GM23248 (cell line): ENCODE measurements at regions not wholly inside any gene's neighbourhood (a gene's known extent, or its start where the extent isn't known, plus 50 kb on each side); places are given as distances from the start of the nearest gene placed in this dataset.

Experiments
- DNase-seq: peaks from one replicate; pipeline ENCODE4 v3.0.0-alpha.2; 2015
- H2AFZ ChIP-seq: fragments of 200-600 bp; sonication (generic); 2 replicates; pipeline ENCODE4 v1.6.1; 2016; ENCODE audit warnings: antibody characterized with exemption
- H3F3A ChIP-seq: fragments of 200-600 bp; sonication (generic); 2 replicates; pipeline ENCODE4 v1.6.1; 2016; ENCODE audit warnings: mild to moderate bottlenecking, antibody characterized with exemption, mixed run types; ENCODE audit not compliant: insufficient read depth
- H3K27ac ChIP-seq: fragments of 200-600 bp; sonication (generic); 2 replicates; pipeline ENCODE4 v1.5.1; 2016; ENCODE audit warnings: mild to moderate bottlenecking
- H3K27me3 ChIP-seq: fragments of 200-600 bp; sonication (generic); replicated peaks from 2 replicates; pipeline ENCODE4 v1.6.1; 2016; ENCODE audit warnings: mild to moderate bottlenecking; ENCODE audit not compliant: insufficient read depth
- H3K36me3 ChIP-seq: fragments of 200-600 bp; sonication (generic); 2 replicates; pipeline ENCODE4 v1.6.1; 2016; ENCODE audit warnings: low read depth, mild to moderate bottlenecking
- H3K4me1 ChIP-seq: fragments of 200-600 bp; sonication (generic); 2 replicates; pipeline ENCODE4 v1.6.1; 2016; ENCODE audit warnings: mild to moderate bottlenecking; ENCODE audit not compliant: insufficient read depth
- H3K4me2 ChIP-seq: fragments of 200-600 bp; sonication (generic); one replicate; pipeline ENCODE4 v1.6.1; 2016; ENCODE audit warnings: mild to moderate bottlenecking; ENCODE audit not compliant: unreplicated experiment
- H3K4me3 ChIP-seq: fragments of 200-600 bp; sonication (generic); 2 replicates; pipeline ENCODE4 v1.5.1; 2016; ENCODE audit warnings: mild to moderate bottlenecking
- H3K79me2 ChIP-seq: fragments of 200-600 bp; sonication (generic); 2 replicates; pipeline ENCODE4 v1.6.1; 2016; ENCODE audit warnings: mild to moderate bottlenecking; ENCODE audit not compliant: insufficient read depth
- H3K9ac ChIP-seq: fragments of 200-600 bp; sonication (generic); 2 replicates; pipeline ENCODE4 v1.6.1; 2016; ENCODE audit warnings: mild to moderate bottlenecking
- H3K9me2 ChIP-seq: fragments of 200-600 bp; sonication (generic); 2 replicates; pipeline ENCODE4 v1.6.1; 2016; ENCODE audit warnings: mixed run types, mild to moderate bottlenecking, moderate library complexity; ENCODE audit not compliant: insufficient read depth
- H3K9me3 ChIP-seq: fragments of 200-600 bp; sonication (generic); one replicate; pipeline ENCODE4 v1.6.1; 2017; ENCODE audit warnings: low read depth
- H4K20me1 ChIP-seq: fragments of 200-600 bp; sonication (generic); 2 replicates; pipeline ENCODE4 v1.6.0; 2016; ENCODE audit not compliant: insufficient read depth
- EZH2 ChIP-seq: fragments of 200-600 bp; sonication (generic); IDR thresholded peaks from 2 replicates; pipeline ENCODE4 v1.6.1; 2018; ENCODE audit warnings: antibody characterized with exemption, mild to moderate bottlenecking; ENCODE audit not compliant: insufficient read depth, poor library complexity, severe bottlenecking
- EZH2phosphoT487 ChIP-seq: fragments of 200-600 bp; sonication (generic); IDR thresholded peaks from 2 replicates; pipeline ENCODE4 v1.6.1; 2018; ENCODE audit warnings: antibody characterized with exemption, moderate library complexity, mild to moderate bottlenecking, low read depth; ENCODE audit not compliant: insufficient read depth
- WGBS, 2 experiments: methylation state at CpG; one replicate each; pipeline ENCODE4 v1.1.6; 2015 to 2017; ENCODE audit warnings: low lambda C conversion rate in 2 of 2, low coverage in 1 of 2; ENCODE audit errors: missing lambda C conversion rate in 2 of 2; 5-methylcytosine and 5-hydroxymethylcytosine counted together
- in situ Hi-C: fragments of 300-500 bp; cut with MboI; formaldehyde crosslinking; loops from 2 replicates; pipeline ENCODE4 v1.15.0; 2020

DNA sequence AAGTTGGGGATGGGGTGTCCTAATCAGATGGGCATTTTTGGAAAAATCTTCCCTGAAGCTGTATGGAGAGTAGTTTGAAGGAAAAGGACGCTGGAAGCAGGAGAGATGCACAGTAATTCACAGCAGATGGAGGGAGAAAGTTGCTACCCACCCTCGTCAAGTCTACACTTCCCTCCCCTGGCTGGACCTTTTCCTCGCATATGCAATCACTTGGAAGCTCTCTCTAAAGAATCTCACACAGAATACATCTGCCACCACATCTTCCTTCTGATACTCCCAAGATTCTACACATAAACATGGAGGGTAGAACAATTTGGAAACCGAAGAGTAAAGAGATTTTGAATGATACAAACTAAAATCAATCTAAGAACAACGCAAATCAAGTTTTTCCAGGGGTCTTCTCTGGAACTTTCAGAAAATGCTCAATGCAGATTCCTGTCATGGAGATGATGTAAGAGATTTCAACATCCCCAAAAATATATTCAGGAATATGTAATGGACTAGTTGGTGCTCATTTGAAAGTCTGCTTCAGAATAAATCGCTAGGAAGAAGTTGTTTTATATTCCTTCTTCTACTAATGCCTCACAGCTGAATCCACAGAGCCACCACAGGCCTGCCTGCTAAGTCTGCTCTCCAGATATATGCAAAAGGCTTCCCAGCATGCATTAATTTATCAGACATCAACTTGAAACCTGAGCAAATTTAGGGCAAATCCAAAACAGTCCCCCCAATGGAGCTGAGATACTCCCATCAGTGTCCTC is 291.5 kb downstream of the LRATD1 start:
- 2 to 6% methylated on average over 6 of the region's 6 CpGs for WGBS, 2 experiments
- Histone ChIP-seq H3F3A (no peaks in the 10 kb centered on the region), H3K27me3 (no peaks in the 10 kb centered on the region), H3K27ac (no peak overlapping the region), H2AFZ (no peak overlapping the region), H3K9ac (no peak overlapping the region), H3K79me2 (no peaks in the 10 kb centered on the region), H3K4me1 (no peaks in the 10 kb centered on the region), H3K4me2 (no peak overlapping the region), H3K9me3 (no peaks in the 10 kb centered on the region), H3K4me3 (no peak overlapping the region), H3K9me2 (no peaks in the 10 kb centered on the region), H4K20me1 (no peaks in the 10 kb centered on the region), H3K36me3 (no peaks in the 10 kb centered on the region)
- TF ChIP-seq EZH2phosphoT487 = no peak
- no peak for TF ChIP-seq EZH2
- in situ Hi-C loops = no loop called here
- no peak for DNase-seq

- Histone ChIP-seq H3K4me3 (no peak overlapping the region), H3K9me2 (no peaks in the 10 kb centered on the region), H3K36me3 (no peaks in the 10 kb centered on the region), H3K4me2 (no peak overlapping the region), H3K4me1 (no peaks in the 10 kb centered on the region), H4K20me1 (no peaks in the 10 kb centered on the region), H3K27ac (no peak overlapping the region), H3F3A (no peaks in the 10 kb centered on the region), H3K27me3 (no peaks in the 10 kb centered on the region), H3K9ac (no peak overlapping the region), H3K79me2 (no peaks in the 10 kb centered on the region), H2AFZ (no peak overlapping the region), H3K9me3 (no peaks in the 10 kb centered on the region)
- no peak for DNase-seq
- TF ChIP-seq EZH2 (no peak), EZH2phosphoT487 (no peak)
- 35 to 38% methylated on average over 3 of the region's 3 CpGs for WGBS, 2 experiments
- in situ Hi-C loops = no loop called here
Measured at GRCh38 chr2:14925471-14925870, 293.0 kb downstream of the LRATD1 start.

- H3K4me2 ChIP-seq = no peak overlapping the region
- no peaks in the 10 kb centered on the region for H3K9me3 ChIP-seq
- H4K20me1 ChIP-seq = no peaks in the 10 kb centered on the region
- TF ChIP-seq EZH2 = no peak
- TF ChIP-seq EZH2phosphoT487 = no peak
- no peaks in the 10 kb centered on the region for H3K9me2 ChIP-seq
- DNase-seq = no peak
- no peaks in the 10 kb centered on the region for H3K79me2 ChIP-seq
- H3K36me3 ChIP-seq = no peaks in the 10 kb centered on the region
- H3K4me1 ChIP-seq = no peaks in the 10 kb centered on the region
- no peak overlapping the region for H3K9ac ChIP-seq
- no peak overlapping the region for H3K4me3 ChIP-seq
- no peaks in the 10 kb centered on the region for H3F3A ChIP-seq
- in situ Hi-C loops = no loop called here
- H3K27me3 ChIP-seq = no peaks in the 10 kb centered on the region
- no peak overlapping the region for H2AFZ ChIP-seq
- 29 to 34% methylated on average over 5 of the region's 5 CpGs for WGBS, 2 experiments
- no peak overlapping the region for H3K27ac ChIP-seq
Measured at GRCh38 chr2:14927021-14927564, 294.6 kb downstream of the LRATD1 start.

- Histone ChIP-seq H3K4me1 (no peaks in the 10 kb centered on the region), H3K9ac (no peak overlapping the region), H3K79me2 (no peaks in the 10 kb centered on the region), H3K4me3 (no peak overlapping the region), H2AFZ (no peak overlapping the region), H3K9me2 (no peaks in the 10 kb centered on the region), H3K27me3 (no peaks in the 10 kb centered on the region), H3F3A (no peaks in the 10 kb centered on the region), H4K20me1 (no peaks in the 10 kb centered on the region), H3K36me3 (no peaks in the 10 kb centered on the region), H3K4me2 (no peak overlapping the region), H3K27ac (no peak overlapping the region), H3K9me3 (no peaks in the 10 kb centered on the region)
- TF ChIP-seq EZH2phosphoT487 = no peak
- no peak for TF ChIP-seq EZH2
- WGBS, 2 experiments = 5 to 6% methylated on average over 1 of the region's 1 CpG
- DNase-seq = no peak
- in situ Hi-C loops = no loop called here
Measured at GRCh38 chr2:14928056-14928455, 295.5 kb downstream of the LRATD1 start.
